Muscle of leg (tissue), 3 donors: ENCODE measurements at regions not wholly inside any gene's neighbourhood (a gene's known extent, or its start where the extent isn't known, plus 50 kb on each side); places are given as distances from the start of the nearest gene placed in this dataset.
"Not testable (repeated sequence)": the region's sequence is repeated elsewhere in the genome, so short reads cannot be mapped to it uniquely, and the experiment has no call there.

Experiments used
- DNase-seq: peaks from one replicate; pipeline ENCODE4 v3.0.0; 2013
- H3K27ac ChIP-seq: one replicate; pipeline ENCODE4 v1.5.1; 2013; ENCODE audit warnings: mild to moderate bottlenecking, low read length, control low read depth
- H3K27me3 ChIP-seq: one replicate; pipeline ENCODE4 v1.6.1; 2013; ENCODE audit warnings: low read length; ENCODE audit not compliant: control insufficient read depth, insufficient read depth
- H3K36me3 ChIP-seq: one replicate; pipeline ENCODE4 v1.6.1; 2013; ENCODE audit warnings: low read length; ENCODE audit not compliant: control insufficient read depth, insufficient read depth
- H3K4me1 ChIP-seq: one replicate; pipeline ENCODE4 v1.6.1; 2013; ENCODE audit warnings: low read length; ENCODE audit not compliant: control insufficient read depth, insufficient read depth
- H3K4me3 ChIP-seq: one replicate; pipeline ENCODE4 v1.5.1; 2013; ENCODE audit warnings: low read length, control low read depth
- H3K9me3 ChIP-seq: replicated peaks from 2 replicates; pipeline ENCODE4 v1.6.1; 2013; ENCODE audit warnings: low read depth, low read length; ENCODE audit not compliant: control insufficient read depth
- WGBS: methylation state at CpG from one replicate; pipeline ENCODE4 v1.1.5; 2013; ENCODE audit warnings: missing lambda C conversion rate; ENCODE audit not compliant: insufficient coverage; 5-methylcytosine and 5-hydroxymethylcytosine counted together

DNA sequence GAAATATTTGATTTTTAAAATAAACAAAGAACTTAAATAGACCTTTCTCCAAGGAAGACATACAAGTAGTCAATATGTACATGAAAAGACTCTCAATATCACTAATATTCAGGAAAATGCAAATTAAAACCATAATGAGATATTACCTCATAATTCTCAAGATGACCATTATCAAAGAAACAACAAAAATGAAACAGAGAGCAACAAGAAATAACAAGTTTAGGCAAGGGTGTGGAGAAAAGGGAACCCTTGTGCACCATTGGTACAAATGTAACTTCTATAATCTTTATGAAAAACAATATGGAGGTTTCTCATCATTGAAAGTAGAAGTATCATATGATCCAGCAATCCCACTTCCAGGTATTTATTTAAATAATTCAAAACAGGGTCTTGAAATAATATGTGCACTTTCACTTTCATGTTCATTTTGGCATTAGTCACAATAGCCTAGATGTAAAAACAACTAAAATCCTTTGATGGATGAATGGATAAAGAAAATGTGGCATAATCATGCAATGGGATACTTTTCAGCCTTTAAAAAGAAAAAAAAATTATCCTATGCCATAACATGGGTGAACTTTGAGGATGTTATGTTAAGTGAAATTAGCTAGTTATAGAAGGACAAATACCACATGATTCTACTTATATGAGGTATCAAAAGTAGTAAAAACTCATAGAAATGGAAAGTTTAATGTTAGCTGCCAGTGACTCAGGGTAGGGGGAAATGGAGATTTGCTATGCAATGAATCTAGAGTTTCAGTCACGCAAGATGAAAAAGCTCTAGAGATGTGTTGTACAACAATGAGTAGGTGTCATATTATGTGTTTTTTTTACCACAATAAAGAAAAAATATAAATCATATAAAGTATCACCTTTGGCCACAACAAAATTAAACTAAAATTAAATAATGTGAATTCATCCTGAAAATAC, 114.5 kb upstream of the LYPLAL1 start:
- H3K27me3 ChIP-seq: no peaks in the 10 kb centered on the region
- peaks cover 4% of the 10 kb centered on the region for H3K9me3 ChIP-seq
- H3K4me3 ChIP-seq: no peak overlapping the region
- WGBS: no CpG with 5 or more reads among the region's 1 CpG
- H3K27ac ChIP-seq: no peak overlapping the region
- no peaks in the 10 kb centered on the region for H3K4me1 ChIP-seq
- DNase-seq: no peak
- no peaks in the 10 kb centered on the region for H3K36me3 ChIP-seq

- Histone ChIP-seq H3K4me1 (no peaks in the 10 kb centered on the region), H3K9me3 (peaks cover 4% of the 10 kb centered on the region), H3K4me3 (no peak overlapping the region), H3K36me3 (no peaks in the 10 kb centered on the region), H3K27ac (no peak overlapping the region), H3K27me3 (no peaks in the 10 kb centered on the region)
- WGBS: 80% methylated on average over 1 of the region's 5 CpGs
- DNase-seq: no peak
These were observed 112.9 kb upstream of the LYPLAL1 start for GRCh38 chr1:219060798-219061197.

DNA sequence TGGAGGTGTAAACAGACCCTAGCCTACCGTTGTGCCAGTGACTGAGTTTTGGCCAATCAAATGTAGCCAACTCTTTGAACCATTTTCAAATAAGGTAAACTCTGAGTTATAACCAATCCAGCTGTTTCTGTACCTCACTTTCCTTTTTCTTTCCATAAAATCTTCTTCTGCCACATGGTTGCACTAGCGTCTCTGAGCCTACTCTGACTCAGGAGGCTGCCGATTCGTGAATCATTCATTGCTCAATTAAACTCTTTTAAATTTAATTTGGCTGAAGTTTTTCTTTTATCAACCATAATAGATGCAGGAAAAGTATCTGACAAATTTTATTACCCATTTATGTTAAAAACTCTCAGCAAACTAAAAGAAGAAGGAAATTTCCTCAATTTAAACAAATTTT, 111.5 kb upstream of the LYPLAL1 start:
- no CpG with 5 or more reads among the region's 4 CpGs for WGBS
- H3K4me1 ChIP-seq: peaks cover 4% of the 10 kb centered on the region
- no peak for DNase-seq

GRCh38 chr1:219066098-219066497, 107.6 kb upstream of the LYPLAL1 start:
- Histone ChIP-seq H3K36me3 (no peaks in the 10 kb centered on the region), H3K27ac (peak overlapping the region; percentile 59), H3K4me3 (no peak overlapping the region), H3K9me3 (no peaks in the 10 kb centered on the region), H3K27me3 (no peaks in the 10 kb centered on the region), H3K4me1 (peaks cover 4% of the 10 kb centered on the region)
- WGBS: 80% methylated on average over 1 of the region's 1 CpG
- no peak for DNase-seq

More for the DNA sequence above, 111.5 kb upstream of the LYPLAL1 start:
- Histone ChIP-seq H3K27me3 (no peaks in the 10 kb centered on the region), H3K36me3 (no peaks in the 10 kb centered on the region), H3K9me3 (peaks cover under 1% of the 10 kb centered on the region), H3K4me3 (no peak overlapping the region), H3K27ac (no peak overlapping the region)

DNA sequence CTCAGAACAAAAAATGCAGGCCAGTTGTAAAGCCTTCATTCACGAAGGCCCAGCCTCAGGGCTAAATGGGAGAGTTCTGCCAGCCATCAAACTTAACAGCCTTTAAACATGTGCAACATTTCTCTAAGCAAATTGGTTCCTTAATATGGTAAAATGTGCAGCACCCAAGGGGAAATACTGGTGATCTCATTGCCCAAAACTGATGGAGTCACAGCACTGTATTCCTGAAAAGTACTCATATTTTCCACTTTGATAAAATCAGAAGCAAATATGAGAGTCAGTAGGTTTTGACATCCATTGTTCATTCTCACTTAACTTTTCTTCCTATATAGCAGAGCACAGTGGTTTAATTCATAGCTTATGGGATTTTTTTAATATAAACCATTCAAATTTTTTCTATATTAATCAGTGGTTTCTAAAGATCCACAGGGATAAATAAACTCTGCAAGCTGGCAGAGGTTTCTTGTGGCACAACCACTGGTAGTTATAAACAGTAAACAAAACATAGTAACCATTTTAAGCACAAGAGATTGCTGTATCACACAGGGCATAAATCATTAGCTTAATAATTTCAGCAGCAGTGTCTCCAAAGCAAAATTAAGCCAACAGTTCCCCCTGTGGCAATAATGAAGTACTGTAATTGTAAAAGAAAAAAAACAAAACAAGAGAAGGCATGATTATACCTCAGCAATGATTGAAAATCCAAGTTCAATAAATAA, 106.9 kb upstream of the LYPLAL1 start:
- H3K4me3 ChIP-seq: no peak overlapping the region
- H3K27ac ChIP-seq: peak overlapping the region; percentile 59
- H3K36me3 ChIP-seq: no peaks in the 10 kb centered on the region
- H3K9me3 ChIP-seq: no peaks in the 10 kb centered on the region
- no CpG with 5 or more reads among the region's 1 CpG for WGBS
- peaks cover 4% of the 10 kb centered on the region for H3K4me1 ChIP-seq
- H3K27me3 ChIP-seq: no peaks in the 10 kb centered on the region
- DNase-seq: peak; percentile 85

DNA sequence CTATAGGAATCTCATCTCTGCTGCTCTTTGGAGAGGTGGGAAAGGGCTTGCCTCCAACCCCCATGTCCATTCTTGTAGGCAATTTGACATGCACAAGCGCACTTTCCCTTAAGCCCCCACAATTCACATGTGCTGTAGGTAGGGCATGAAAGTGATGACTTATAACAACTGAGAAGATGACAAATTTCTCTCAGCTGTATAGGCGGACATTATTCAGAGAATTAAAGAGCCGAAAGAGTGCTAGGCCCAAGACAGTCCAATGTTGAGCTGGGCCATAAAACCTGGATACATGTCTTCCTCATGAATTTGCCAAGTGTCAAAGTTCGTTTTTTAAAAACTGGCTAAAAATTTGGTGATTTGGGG, 106.3 kb upstream of the LYPLAL1 start:
- Histone ChIP-seq H3K36me3 (no peaks in the 10 kb centered on the region), H3K4me3 (no peak overlapping the region), H3K27me3 (no peaks in the 10 kb centered on the region), H3K27ac (no peak overlapping the region), H3K9me3 (peaks cover 3% of the 10 kb centered on the region), H3K4me1 (peaks cover 4% of the 10 kb centered on the region)
- WGBS: 84% methylated on average over 2 of the region's 4 CpGs
- DNase-seq: no peak

- DNase-seq, H3K9me3 ChIP-seq, H3K27me3 ChIP-seq, H3K27ac ChIP-seq, H3K4me3 ChIP-seq, H3K36me3 ChIP-seq, H3K4me1 ChIP-seq: not testable (repeated sequence)
- WGBS: no CpG with 5 or more reads among the region's 2 CpGs
These were observed 103.3 kb upstream of the LYPLAL1 start for GRCh38 chr1:219070395-219070794.

- no peak for DNase-seq
- H3K4me3 ChIP-seq: no peak overlapping the region
- no peak overlapping the region for H3K27ac ChIP-seq
- H3K27me3 ChIP-seq: no peaks in the 10 kb centered on the region
- no peaks in the 10 kb centered on the region for H3K36me3 ChIP-seq
- H3K9me3 ChIP-seq: peaks cover 4% of the 10 kb centered on the region
- H3K4me1 ChIP-seq: peaks cover 7% of the 10 kb centered on the region
- 100% methylated on average over 1 of the region's 4 CpGs for WGBS
These were observed 102.5 kb upstream of the LYPLAL1 start for GRCh38 chr1:219071209-219071608.

DNA sequence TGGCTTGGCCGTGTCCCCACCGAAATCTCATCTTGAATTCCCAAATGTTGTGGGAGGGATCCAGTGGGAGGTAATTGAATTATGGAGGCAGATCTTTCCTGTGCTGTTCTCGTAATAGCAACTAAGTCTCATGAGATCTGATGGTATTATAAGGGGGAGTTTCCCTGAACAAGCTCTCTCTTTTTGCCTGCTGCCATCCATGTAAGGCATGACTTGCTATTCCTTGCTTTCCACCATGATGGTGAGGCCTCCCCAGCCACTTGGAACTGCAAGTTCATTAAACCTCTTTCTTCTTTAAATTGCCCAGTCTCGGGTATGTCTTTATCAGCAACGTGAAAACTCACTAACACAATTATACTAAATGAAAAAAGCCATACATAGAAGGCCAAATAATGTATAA, 101.3 kb upstream of the LYPLAL1 start:
- Histone ChIP-seq H3K4me1 (peaks cover 2% of the 10 kb centered on the region), H3K9me3 (peaks cover 4% of the 10 kb centered on the region), H3K36me3 (no peaks in the 10 kb centered on the region), H3K27ac (no peak overlapping the region), H3K27me3 (no peaks in the 10 kb centered on the region), H3K4me3 (no peak overlapping the region)
- DNase-seq: no peak
- 88% methylated on average over 2 of the region's 5 CpGs for WGBS

DNA sequence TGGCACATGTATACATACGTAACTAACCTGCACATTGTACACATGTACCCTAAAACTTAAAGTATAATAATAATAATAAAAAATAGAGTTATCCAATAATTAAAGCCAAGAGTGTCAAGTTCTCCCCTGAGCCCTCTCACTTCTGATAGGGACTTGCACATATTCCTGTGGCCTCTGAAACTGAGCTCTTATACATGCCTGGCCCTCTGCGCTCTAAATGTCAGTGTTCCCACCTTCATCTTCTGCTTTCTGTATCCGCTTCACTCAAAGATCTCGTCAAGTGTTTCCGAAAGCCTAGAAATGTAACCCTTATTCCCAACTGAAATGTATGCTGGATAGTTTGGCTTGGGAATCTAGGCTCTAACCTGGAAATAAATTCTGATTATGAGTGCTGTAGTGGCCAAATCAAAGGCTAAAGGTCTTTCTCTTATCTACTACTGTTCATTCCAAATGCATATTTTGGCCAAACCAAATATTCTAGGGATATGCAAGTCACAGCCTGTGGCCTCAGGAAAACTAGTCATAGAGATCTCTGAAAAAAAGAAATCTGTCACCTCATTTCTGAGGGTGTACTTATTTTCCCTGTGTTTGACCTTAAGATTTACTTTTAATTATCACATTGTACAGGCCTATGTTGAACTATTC, 99.5 kb upstream of the LYPLAL1 start:
- no CpG with 5 or more reads among the region's 5 CpGs for WGBS
- H3K27me3 ChIP-seq: no peaks in the 10 kb centered on the region
- DNase-seq: no peak
- H3K9me3 ChIP-seq: peaks cover 4% of the 10 kb centered on the region
- H3K4me1 ChIP-seq: peaks cover 2% of the 10 kb centered on the region
- H3K27ac ChIP-seq: no peak overlapping the region
- H3K4me3 ChIP-seq: no peak overlapping the region
- H3K36me3 ChIP-seq: no peaks in the 10 kb centered on the region
